ENCODE measurements at regions not wholly inside any gene's neighbourhood (a gene's known extent, or its start where the extent isn't known, plus 50 kb on each side); places are given as distances from the start of the nearest gene placed in this dataset.

DNA sequence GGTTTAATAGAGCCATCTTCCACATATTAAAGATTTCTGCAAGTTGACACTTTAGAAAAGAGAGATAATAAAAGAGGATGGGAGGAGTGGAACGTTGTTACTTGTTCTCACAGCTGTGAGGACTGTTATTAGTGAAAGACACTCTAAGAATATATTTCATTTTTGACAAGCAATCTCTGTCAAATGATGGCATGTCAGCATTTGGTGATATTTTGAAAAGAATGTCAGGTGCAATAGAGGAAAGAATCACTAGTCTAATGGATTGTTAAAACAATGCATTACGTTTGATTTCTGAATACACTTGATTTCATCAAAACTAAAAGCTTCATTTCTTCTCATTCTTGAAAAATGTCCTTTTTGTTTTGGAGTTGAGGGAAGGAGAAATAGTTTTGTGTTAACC is 853.4 kb downstream of the PLA2G4A start:
- Histone ChIP-seq H3K79me2 (replicated peaks; ENCODE audit: insufficient read depth) (no peaks in the 10 kb centered on the region), H3F3A (replicated peaks; ENCODE audit: low read depth) (no peaks in the 10 kb centered on the region), H3K36me3 (ENCODE audit: insufficient read depth) (no peaks in the 10 kb centered on the region), H2AFZ (no peak overlapping the region), H3K4me3 (no peak overlapping the region), H3K27ac (ENCODE audit: low read depth) (no peak overlapping the region), H3K9me2 (ENCODE audit: insufficient read depth) (no peaks in the 10 kb centered on the region), H3K4me2 (no peak overlapping the region), H3K27me3 (ENCODE audit: insufficient read depth) (no peaks in the 10 kb centered on the region), H4K20me1 (replicated peaks; ENCODE audit: insufficient read depth) (no peaks in the 10 kb centered on the region), H3K4me1 (ENCODE audit: insufficient read depth) (no peaks in the 10 kb centered on the region)
- no peak for ATAC-seq
- TF ChIP-seq POLR2AphosphoS5 (IDR thresholded peaks at IDR 0.05; ENCODE audit: low read depth) (no peak), ZNF462 (CRISPR knock-in tag; IDR thresholded peaks at IDR 0.05) (no peak), JUNB (IDR thresholded peaks at IDR 0.05; ENCODE audit: unreplicated experiment) (no peak), EZH2phosphoT487 (IDR thresholded peaks at IDR 0.05; ENCODE audit: unreplicated experiment) (no peak), ZNF331 (CRISPR knock-in tag; IDR thresholded peaks at IDR 0.05; ENCODE audit: low read depth) (no peak), CREB1 (CRISPR knock-in tag; IDR thresholded peaks at IDR 0.05; ENCODE audit: low read depth) (no peak), NANOG (IDR thresholded peaks at IDR 0.05; ENCODE audit: borderline replicate concordance) (no peak), STAT1 (IDR thresholded peaks at IDR 0.05; ENCODE audit: unreplicated experiment) (no peak), REST (IDR thresholded peaks at IDR 0.05; ENCODE audit: unreplicated experiment) (no peak), ZNF114 (CRISPR knock-in tag; IDR thresholded peaks at IDR 0.05) (no peak), EZH2 (IDR thresholded peaks at IDR 0.05; ENCODE audit: low read depth, unreplicated experiment) (no peak)
- TF ChIP-seq, protein P1, sequence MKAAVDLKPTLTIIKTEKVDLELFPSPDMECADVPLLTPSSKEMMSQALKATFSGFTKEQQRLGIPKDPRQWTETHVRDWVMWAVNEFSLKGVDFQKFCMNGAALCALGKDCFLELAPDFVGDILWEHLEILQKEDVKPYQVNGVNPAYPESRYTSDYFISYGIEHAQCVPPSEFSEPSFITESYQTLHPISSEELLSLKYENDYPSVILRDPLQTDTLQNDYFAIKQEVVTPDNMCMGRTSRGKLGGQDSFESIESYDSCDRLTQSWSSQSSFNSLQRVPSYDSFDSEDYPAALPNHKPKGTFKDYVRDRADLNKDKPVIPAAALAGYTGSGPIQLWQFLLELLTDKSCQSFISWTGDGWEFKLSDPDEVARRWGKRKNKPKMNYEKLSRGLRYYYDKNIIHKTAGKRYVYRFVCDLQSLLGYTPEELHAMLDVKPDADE (IDR thresholded peaks at IDR 0.05): no peak
- TF ChIP-seq, protein P2, sequence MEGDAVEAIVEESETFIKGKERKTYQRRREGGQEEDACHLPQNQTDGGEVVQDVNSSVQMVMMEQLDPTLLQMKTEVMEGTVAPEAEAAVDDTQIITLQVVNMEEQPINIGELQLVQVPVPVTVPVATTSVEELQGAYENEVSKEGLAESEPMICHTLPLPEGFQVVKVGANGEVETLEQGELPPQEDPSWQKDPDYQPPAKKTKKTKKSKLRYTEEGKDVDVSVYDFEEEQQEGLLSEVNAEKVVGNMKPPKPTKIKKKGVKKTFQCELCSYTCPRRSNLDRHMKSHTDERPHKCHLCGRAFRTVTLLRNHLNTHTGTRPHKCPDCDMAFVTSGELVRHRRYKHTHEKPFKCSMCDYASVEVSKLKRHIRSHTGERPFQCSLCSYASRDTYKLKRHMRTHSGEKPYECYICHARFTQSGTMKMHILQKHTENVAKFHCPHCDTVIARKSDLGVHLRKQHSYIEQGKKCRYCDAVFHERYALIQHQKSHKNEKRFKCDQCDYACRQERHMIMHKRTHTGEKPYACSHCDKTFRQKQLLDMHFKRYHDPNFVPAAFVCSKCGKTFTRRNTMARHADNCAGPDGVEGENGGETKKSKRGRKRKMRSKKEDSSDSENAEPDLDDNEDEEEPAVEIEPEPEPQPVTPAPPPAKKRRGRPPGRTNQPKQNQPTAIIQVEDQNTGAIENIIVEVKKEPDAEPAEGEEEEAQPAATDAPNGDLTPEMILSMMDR (conservative IDR thresholded peaks at IDR 0.05; ENCODE audit: low read depth in 2 of 2): no peak
- H3K4me3 Mint-ChIP-seq: no peak overlapping the region
- no peak overlapping the region for H3K27ac Mint-ChIP-seq
- H3K4me1 Mint-ChIP-seq: no peaks in the 10 kb centered on the region
- no peaks in the 10 kb centered on the region for H3K36me3 Mint-ChIP-seq (ENCODE audit: low read depth)
- H3K27me3 Mint-ChIP-seq (ENCODE audit: insufficient read depth, low read depth, poor library complexity): no peaks in the 10 kb centered on the region
- no peaks in the 10 kb centered on the region for H3K9me3 Mint-ChIP-seq
- DNase-seq (ENCODE audit: low spot score): no peak

Data from GM23338 (cell line).